WI38 (cell line): ENCODE measurements at regions not wholly inside any gene's neighbourhood (a gene's known extent, or its start where the extent isn't known, plus 50 kb on each side); places are given as distances from the start of the nearest gene placed in this dataset.

Experiments
- H3K4me3 ChIP-seq: 2 replicates; pipeline ENCODE4 v1.5.1; 2011; ENCODE audit warnings: low read depth, mild to moderate bottlenecking, control low read depth, low read length
- CTCF ChIP-seq: IDR thresholded peaks from 2 replicates; pipeline ENCODE4 v1.5.1; 2012; ENCODE audit warnings: low read depth, mild to moderate bottlenecking, control low read depth, low read length

DNA sequence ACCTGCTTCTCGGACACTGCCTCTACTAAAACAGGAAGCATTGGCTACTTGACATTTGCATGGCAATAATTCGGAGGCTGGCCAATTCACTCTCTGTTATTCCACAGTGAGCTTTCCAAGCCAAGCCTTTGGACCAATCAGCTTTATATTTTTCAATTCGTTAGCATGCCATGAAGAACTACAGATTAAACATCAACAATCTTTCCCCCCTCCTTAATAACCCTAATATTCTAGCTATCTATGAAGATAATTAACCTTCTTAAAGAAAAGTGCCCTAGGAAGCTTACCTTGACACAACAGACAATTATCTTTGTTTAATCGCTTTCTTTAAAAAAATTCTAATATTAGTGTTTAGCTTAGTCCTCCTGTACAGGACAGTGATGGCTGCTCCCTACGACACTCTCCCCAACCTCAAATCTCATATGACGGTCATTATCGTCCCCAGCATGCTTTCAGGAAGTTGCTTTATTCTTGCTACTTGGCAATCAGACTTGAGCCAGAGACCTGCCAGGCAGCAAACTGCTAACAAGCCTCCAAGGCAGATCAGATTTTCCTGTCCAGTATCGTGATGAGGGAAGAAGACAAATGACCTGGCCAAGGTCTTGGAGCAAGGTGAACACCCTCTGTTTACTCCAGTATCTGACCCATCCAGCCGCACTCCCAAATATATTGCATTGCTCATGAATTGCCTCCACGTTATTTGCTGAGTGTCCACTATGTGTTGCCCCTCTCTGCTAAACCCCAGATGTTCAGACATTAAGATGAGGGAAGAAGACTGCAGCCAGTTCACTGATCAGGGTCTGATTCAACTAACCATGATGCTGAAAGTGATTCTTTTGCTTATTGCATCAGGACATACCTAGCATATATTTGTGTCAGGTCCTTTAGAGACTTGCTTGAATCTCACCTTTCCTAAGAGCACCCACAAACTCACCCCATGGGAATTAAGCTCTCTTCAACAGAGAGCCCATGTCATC, 68.1 kb upstream of the LPP start:
- no peak overlapping the region for H3K4me3 ChIP-seq
- no peak for TF ChIP-seq CTCF

- TF ChIP-seq CTCF = no peak
- no peak overlapping the region for H3K4me3 ChIP-seq
Observed at GRCh38 chr3:188088948-188089685, 64.8 kb upstream of the LPP start.

DNA sequence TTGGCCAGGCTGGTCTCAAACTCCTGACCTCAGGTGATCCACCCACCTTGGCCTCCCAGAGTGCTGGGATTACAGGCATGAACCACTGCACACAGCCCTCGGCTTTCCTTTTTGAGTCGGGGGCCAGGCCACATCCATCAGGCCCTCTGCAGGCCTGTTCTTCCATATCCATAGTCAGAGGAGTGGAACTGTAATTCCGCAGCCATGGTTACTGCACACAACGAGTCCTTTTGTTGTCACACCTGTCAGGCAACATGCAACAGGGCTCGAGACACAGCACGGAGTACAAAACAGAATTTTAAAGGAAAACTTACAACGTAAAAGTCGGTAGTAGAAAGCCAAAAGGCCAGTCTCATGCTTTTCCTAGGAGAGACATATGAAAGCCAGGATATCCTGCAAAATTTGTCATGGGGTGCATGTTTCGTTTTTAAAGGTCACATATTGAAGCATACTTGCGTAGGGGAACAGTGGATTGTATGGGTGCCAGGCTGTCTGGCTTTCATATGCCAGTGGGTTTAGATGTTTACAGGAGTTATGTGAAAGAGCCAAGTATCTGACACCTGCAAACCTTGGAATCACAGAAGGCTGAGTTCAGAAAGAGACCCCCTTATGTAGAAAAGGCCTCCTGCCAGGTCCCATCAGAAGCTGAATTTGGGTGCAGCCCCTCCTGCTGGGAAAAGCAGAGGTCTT, 63.2 kb upstream of the LPP start:
- no peak for TF ChIP-seq CTCF
- H3K4me3 ChIP-seq = no peak overlapping the region

- TF ChIP-seq CTCF = no peak
- no peak overlapping the region for H3K4me3 ChIP-seq
Observed at GRCh38 chr3:188091746-188092145, 62.2 kb upstream of the LPP start.

GRCh38 chr3:188092648-188093047, 61.3 kb upstream of the LPP start:
- no peak overlapping the region for H3K4me3 ChIP-seq
- no peak for TF ChIP-seq CTCF

DNA sequence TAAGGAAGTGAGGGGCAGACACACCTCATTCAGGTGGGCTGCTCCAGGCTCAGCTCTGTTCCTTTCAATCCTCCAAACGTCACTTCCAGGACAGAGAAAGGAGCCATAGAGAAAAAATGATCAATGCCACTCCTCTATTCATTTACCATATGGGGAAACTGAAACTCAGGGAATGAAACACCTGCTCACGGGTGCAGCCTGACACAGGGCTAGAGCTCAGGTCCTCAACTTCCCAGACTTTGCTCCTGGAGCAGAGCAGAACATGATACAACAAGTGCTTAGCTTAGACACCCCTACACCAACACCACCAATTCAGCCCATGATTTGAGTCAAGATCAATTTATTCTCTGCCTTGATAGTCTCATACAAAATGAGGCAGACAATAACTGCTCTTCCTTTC, 58.5 kb upstream of the LPP start:
- TF ChIP-seq CTCF = no peak
- no peak overlapping the region for H3K4me3 ChIP-seq

- no peak overlapping the region for H3K4me3 ChIP-seq
- TF ChIP-seq CTCF = no peak
Observed at GRCh38 chr3:188097791-188098190, 56.2 kb upstream of the LPP start.
